Astrocyte of the cerebellum (primary cell): ENCODE measurements at regions not wholly inside any gene's neighbourhood (a gene's known extent, or its start where the extent isn't known, plus 50 kb on each side); places are given as distances from the start of the nearest gene placed in this dataset.

ENCODE experiments used
- DNase-seq: peaks from one replicate; pipeline ENCODE4 v3.0.0-alpha.2; 2011; ENCODE audit warnings: low read depth
- H3K4me3 ChIP-seq: 2 replicates; pipeline ENCODE4 v1.5.1; 2011; ENCODE audit warnings: mild to moderate bottlenecking, low read depth, low read length, moderate library complexity
- in situ Hi-C: cut with HindIII; loops from 2 replicates; pipeline ENCODE4 v1.10.0; 2017; ENCODE audit warnings: low sequenced_read_pairs
- TF ChIP-seq, protein P1 (sequence below): IDR thresholded peaks from 2 replicates; pipeline ENCODE4 v1.5.1; 2012; ENCODE audit warnings: low read length, low read depth, moderate library complexity, mild to moderate bottlenecking; ENCODE audit errors: missing control alignments

DNA sequence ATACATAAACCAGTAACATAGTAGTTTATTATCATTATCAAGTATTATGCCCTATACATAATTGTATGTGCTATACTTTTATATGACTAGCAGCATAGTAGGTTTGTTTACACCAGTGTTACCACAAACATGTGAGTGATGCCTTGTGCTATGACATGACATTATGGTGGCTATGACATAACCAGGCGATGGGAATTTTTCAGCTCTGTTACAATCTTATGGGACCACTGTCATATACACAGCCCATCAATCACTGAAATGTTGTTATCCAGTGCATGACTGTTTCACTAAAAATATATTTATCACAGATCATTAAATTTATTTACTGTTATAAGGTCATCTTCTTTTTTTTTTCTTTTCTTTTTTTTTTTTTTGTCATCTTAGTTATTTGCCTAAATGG lies 674.5 kb downstream of the PCDH17 start:
- TF ChIP-seq, protein P1, sequence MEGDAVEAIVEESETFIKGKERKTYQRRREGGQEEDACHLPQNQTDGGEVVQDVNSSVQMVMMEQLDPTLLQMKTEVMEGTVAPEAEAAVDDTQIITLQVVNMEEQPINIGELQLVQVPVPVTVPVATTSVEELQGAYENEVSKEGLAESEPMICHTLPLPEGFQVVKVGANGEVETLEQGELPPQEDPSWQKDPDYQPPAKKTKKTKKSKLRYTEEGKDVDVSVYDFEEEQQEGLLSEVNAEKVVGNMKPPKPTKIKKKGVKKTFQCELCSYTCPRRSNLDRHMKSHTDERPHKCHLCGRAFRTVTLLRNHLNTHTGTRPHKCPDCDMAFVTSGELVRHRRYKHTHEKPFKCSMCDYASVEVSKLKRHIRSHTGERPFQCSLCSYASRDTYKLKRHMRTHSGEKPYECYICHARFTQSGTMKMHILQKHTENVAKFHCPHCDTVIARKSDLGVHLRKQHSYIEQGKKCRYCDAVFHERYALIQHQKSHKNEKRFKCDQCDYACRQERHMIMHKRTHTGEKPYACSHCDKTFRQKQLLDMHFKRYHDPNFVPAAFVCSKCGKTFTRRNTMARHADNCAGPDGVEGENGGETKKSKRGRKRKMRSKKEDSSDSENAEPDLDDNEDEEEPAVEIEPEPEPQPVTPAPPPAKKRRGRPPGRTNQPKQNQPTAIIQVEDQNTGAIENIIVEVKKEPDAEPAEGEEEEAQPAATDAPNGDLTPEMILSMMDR = no peak
- DNase-seq = no peak
- in situ Hi-C loops = no loop called here
- no peak overlapping the region for H3K4me3 ChIP-seq

GRCh38 chr13:58313219-58313618 lies 681.7 kb downstream of the PCDH17 start:
- DNase-seq = no peak
- in situ Hi-C loops = no loop called here
- TF ChIP-seq, protein P1 = no peak
- no peak overlapping the region for H3K4me3 ChIP-seq

- H3K4me3 ChIP-seq = no peak overlapping the region
- DNase-seq = no peak
- TF ChIP-seq, protein P1 = no peak
- in situ Hi-C loops = no loop called here
These were observed 687.1 kb downstream of the PCDH17 start for GRCh38 chr13:58318495-58319167.

DNA sequence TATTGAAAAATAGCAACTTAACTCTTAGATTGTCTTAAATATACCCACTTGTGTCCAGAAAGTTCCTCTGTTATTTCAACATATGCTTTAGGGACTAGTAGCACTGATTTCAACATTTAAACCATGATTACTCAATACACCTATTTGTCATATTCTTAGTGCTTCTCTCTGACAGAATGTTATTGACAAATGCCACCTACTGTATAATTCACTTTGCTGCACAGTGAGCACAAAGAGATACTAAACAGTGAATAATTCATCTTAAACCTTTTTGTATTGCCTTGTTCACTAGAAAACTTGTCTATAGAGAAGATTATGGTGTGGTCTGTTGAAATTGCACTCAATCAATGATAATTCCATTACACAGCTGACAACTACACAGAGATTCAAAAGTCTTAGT lies 692.6 kb downstream of the PCDH17 start:
- in situ Hi-C loops = no loop called here
- DNase-seq = no peak
- H3K4me3 ChIP-seq = no peak overlapping the region
- TF ChIP-seq, protein P1 = no peak

DNA sequence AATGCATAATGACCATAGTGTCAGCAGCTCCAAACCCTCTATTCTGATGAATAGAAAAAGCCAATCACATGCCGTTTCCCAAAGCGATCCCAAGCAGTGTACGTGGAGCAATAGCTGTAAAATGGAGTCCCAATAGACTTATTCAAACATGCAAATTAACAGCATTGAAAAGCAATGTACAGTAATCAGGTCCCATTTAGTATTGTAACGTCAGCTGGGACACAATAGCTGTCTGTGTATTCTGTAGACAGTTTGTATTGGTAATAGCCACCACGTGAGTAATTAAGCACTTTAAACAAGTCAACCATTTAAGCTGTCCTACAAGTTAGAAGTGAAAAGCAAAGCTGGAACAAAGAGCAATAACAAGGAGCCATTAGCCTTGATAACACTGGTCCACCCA lies 698.2 kb downstream of the PCDH17 start:
- TF ChIP-seq, protein P1 = no peak
- in situ Hi-C loops = no loop called here
- no peak overlapping the region for H3K4me3 ChIP-seq
- no peak for DNase-seq

DNA sequence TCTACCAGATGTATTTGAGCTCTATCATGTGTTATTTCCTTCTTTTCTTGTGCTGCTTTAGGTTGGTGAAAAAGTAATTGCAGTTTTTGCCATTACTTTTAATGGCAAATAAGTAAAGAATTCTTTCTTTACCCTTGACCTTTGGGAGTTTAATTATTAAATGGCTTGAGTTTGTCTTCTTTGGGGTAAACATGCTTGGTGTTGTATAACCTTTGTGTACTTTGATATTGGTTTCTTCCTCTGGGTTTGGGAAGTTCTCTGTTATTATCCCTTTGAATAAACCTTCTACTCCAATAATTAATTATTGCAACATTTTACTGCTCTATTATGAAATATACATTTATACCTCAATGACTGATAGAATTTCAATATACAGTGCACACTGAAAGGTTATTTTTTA lies 709.4 kb downstream of the PCDH17 start:
- in situ Hi-C loops = no loop called here
- no peak overlapping the region for H3K4me3 ChIP-seq
- TF ChIP-seq, protein P1 = no peak
- DNase-seq = no peak
